ENCODE measurements at regions not wholly inside any gene's neighbourhood (a gene's known extent, or its start where the extent isn't known, plus 50 kb on each side); places are given as distances from the start of the nearest gene placed in this dataset.

GRCh38 chr2:224638301-224638823 lies 53.2 kb upstream of the CUL3 start:
- no peak overlapping the region for H3K27ac Mint-ChIP-seq (ENCODE audit: unreplicated experiment)
- no peak for DNase-seq (ENCODE audit: low spot score)
- no peaks in the 10 kb centered on the region for H3K9me3 Mint-ChIP-seq (ENCODE audit: unreplicated experiment)
- peaks cover 11% of the 10 kb centered on the region for H3K4me1 Mint-ChIP-seq (ENCODE audit: unreplicated experiment)
- H3K4me3 Mint-ChIP-seq (ENCODE audit: unreplicated experiment), result no peak overlapping the region
- no peak for TF ChIP-seq CTCF (IDR thresholded peaks at IDR 0.05; ENCODE audit: unreplicated experiment)
- H3K27me3 Mint-ChIP-seq (ENCODE audit: unreplicated experiment), result peaks cover 4% of the 10 kb centered on the region
- no peaks in the 10 kb centered on the region for H3K36me3 Mint-ChIP-seq (ENCODE audit: low read depth, unreplicated experiment)
